Mammary epithelial cell (primary cell): ENCODE measurements at regions not wholly inside any gene's neighbourhood (a gene's known extent, or its start where the extent isn't known, plus 50 kb on each side); places are given as distances from the start of the nearest gene placed in this dataset.

Experiments used
- EZH2 ChIP-seq: IDR thresholded peaks from 2 replicates; pipeline ENCODE4 v1.6.1; 2012; ENCODE audit warnings: low read length, inconsistent platforms, borderline replicate concordance
- TF ChIP-seq, protein P1 (sequence below), 2 donors: IDR thresholded peaks in 1 of 2; conservative IDR thresholded peaks in 1 of 2; 2 replicates each; pipeline ENCODE4 v1.5.1; 2011 to 2012; ENCODE audit warnings: inconsistent platforms in 2 of 2, low read length in 2 of 2, mild to moderate bottlenecking in 2 of 2, control low read depth in 1 of 2, low read depth in 1 of 2; ENCODE audit not compliant: insufficient read depth in 1 of 2; ENCODE audit errors: extremely low read depth in 1 of 2

GRCh38 chr7:24082826-24083225 lies 201.2 kb upstream of the NPY start:
- TF ChIP-seq, protein P1, sequence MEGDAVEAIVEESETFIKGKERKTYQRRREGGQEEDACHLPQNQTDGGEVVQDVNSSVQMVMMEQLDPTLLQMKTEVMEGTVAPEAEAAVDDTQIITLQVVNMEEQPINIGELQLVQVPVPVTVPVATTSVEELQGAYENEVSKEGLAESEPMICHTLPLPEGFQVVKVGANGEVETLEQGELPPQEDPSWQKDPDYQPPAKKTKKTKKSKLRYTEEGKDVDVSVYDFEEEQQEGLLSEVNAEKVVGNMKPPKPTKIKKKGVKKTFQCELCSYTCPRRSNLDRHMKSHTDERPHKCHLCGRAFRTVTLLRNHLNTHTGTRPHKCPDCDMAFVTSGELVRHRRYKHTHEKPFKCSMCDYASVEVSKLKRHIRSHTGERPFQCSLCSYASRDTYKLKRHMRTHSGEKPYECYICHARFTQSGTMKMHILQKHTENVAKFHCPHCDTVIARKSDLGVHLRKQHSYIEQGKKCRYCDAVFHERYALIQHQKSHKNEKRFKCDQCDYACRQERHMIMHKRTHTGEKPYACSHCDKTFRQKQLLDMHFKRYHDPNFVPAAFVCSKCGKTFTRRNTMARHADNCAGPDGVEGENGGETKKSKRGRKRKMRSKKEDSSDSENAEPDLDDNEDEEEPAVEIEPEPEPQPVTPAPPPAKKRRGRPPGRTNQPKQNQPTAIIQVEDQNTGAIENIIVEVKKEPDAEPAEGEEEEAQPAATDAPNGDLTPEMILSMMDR (conservative IDR thresholded peaks at IDR 0.05 in 1 of 2, IDR thresholded peaks at IDR 0.05 in 1 of 2; ENCODE audit: extremely low read depth in 1 of 2, insufficient read depth in 1 of 2, low read depth in 1 of 2, low read length in 2 of 2) = no peak
- no peak for TF ChIP-seq EZH2
